Fibroblast of skin of scalp (primary cell): ENCODE measurements at regions not wholly inside any gene's neighbourhood (a gene's known extent, or its start where the extent isn't known, plus 50 kb on each side); places are given as distances from the start of the nearest gene placed in this dataset.
"Not testable (repeated sequence)": the region's sequence is repeated elsewhere in the genome, so short reads cannot be mapped to it uniquely, and the experiment has no call there.

Experiments
- DNase-seq: peaks from one replicate; pipeline ENCODE4 v3.0.0-alpha.2; 2013

DNA sequence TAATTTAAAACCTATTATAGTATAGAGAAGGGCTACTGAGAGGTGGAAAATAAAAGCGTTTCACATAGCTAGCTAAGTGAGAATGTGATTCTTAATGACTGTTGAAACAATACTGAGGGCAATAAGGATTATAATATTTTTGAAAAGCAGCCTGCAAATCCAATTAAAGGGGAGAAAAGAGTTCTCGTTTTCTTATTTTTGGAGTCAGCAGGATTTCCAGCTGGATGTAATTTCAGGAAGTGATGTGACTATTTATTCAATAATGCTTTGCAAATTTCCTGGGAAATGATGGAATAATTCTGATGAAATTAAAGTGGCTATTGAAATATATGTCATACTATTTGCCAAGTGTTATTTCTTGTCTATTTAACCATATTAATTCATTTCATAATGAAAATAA is 279.1 kb downstream of the AEBP2 start:
- peak; percentile 17 for DNase-seq

DNA sequence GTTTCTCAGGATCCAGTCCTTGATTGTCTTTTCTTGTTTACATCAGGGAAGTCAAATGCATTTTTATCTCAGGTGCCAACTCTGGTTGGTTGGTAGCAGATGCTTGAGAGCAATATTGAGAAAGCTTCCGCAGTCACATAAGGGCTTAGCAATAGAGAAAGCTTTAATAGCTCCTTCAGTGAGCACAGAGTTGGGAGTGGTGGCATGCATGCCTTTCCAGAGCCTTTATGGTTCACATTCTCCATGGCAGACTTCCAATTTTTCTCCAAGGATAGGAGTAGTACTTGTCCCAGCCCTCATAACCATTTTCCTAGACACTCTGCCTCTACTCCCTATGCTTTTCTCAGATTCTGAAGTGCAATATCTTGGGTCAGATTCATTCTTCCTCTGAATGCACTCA is 280.4 kb downstream of the AEBP2 start:
- no peak for DNase-seq

DNA sequence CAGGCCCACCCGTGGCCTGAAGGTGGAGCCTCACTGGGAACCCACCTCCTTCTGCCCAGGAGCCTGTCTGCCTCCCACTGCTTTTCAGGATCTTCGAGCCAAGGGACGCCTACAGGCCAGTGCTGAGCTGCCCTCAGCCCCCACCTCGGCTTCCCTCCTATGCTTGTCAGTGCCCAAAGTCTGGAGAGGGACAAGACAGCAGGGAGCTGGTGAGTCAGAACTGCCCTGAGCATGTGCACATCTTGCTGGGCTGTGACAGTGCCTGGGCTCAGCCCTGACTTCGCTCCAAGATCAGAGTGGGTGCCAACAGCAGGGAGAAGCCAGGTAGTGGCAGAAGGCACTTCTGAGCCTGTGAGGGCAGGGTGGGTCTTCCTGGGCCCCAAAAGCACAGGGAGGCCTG is 286.8 kb downstream of the AEBP2 start:
- DNase-seq, result no peak

DNA sequence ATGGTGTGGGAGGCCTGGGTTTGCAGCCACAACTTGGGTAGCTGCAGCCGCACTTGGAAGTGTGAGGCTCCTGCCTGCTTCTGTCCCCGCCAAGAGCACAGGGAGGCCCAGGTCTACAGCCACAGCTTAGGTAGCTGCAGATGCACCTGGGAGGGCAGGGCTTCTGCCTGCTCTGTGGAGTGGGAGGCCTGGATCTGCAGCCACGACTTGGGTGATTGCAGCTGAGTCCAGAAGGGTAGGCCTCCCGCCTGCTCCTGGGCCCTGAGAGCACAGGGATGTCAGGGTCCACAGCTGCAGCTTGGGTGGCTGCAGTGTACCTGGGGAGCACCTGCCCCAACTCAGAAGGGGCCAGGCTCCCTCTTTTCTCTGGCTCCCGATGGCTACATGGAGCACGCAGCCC is 287.3 kb downstream of the AEBP2 start:
- no peak for DNase-seq

DNA sequence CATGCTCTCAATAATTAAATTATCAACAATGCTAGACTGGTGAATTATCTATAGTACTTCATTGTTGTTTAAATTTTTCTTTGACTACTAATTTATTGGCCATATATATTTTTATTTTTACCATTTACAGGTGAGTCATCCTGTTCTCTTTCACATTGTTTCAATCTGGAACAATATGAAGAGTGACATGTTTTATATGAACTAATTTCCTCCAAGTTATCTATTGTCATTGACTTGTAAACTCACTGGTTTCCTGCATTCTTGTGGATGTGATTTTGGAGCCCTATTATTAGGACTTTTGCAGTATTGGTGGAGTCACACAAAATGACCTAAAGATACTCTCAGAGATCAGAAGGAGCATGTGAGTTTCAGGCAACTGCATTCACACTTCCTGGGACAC is 297.7 kb downstream of the AEBP2 start:
- no peak for DNase-seq

DNA sequence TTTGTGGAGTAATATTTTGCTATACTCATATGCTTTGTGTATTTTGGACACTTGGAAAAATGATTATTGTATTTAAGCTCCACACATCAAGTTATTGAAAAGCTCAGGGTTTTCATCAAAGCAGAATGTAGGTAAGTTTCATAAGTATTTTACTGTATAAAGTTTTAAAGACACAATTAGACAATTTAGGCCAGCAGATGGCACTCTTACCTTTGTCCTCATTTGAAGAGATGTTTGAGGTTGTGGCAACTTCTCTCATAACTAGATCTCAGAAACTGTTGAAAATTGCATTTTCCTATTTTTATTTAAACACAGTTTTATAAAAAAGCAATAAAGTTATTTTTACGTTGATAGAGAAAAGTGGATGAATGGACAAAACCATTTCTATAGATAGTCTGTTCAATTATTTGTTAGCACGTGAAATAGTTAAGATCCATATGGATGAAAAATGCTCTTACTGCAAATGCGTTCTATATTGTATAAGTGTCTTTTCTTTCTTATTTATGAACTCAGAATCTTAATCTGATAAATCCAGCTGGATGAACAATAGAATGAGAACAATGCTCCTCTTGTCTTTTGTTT is 300.0 kb downstream of the AEBP2 start:
- peak; percentile 76 for DNase-seq

GRCh38 chr12:19740472-19741131 is 301.3 kb downstream of the AEBP2 start:
- DNase-seq, result no peak

DNA sequence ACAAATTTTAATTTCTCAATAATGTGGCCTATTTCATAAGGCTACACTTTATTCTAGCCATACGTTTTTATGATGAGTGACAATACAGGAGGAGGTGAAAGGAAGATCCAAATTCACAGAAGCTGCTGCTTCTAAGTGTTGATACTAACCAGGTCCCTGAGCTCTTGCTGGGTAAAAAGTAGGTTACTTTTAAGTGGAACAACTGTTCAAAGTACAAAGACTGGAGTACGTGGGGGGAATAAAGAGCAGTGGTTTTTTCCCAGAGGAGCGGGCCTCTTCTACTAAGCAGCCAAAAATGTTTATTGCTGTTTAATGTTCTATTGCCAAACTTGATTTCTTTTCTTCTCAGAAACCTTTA is 301.8 kb downstream of the AEBP2 start:
- DNase-seq, result no peak

- DNase-seq, result peak; percentile 66
Observed at GRCh38 chr12:19744705-19745218, 305.5 kb downstream of the AEBP2 start.

DNA sequence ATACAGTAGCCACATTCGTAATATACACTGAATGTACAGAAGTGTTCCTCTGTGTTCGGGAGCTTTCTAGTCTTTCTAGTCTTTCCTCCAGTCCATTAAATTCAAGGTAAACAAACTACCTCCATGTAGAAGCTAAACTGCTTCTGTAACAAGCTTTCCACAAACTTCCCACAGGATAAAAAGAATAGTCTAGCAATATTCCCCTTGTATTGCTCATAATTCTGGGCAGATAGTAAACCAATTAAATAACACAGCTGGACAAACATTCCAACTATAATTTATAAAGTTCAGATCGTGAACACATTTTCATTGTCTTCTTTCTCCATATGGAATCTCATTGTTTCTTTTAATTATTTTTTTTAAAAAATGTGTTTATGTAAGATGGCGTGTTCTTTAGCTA is 307.2 kb downstream of the AEBP2 start:
- no peak for DNase-seq

- no peak for DNase-seq
Observed at GRCh38 chr12:19749906-19750574, 310.7 kb downstream of the AEBP2 start.

DNA sequence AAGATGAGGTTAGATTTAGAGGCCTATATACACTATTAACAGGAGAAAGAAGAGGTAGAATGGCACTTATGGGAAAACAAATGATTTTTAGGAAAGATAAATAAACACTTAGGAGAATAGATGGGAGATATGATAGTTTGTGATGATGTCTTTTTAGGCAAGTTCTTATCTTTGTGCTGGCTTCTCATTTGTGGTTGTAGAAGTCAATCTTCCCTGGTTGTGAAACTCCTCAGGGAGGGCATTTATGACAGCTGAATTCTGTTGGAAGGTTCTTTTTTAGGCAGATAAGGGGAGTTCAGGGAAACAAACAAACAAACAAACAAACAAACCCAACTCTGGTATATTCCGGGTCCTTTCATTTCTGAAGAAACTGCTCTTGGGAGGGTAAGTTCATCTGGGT is 311.8 kb downstream of the AEBP2 start:
- no peak for DNase-seq

- DNase-seq, result no peak
Observed at GRCh38 chr12:19752712-19753111, 313.4 kb downstream of the AEBP2 start.

DNA sequence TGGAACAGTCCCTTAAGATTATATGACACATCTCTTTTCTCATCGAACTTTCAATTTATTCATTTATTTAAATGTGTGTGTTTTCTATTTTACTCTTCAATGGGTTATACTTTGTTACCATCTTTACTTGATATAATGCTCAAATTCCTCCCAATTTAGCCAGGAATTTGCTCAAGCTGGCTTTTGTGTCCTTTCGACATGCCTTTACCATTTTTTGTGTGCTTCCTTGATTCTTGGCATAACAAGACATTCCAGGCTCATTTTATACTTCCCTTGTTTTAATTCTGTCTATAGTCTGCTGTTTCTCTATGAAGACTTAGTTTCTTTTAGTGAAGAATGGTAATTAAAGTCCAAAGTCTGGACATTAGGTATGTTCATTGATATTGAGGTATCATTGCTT is 315.8 kb downstream of the AEBP2 start:
- peak; percentile 84 for DNase-seq

GRCh38 chr12:19757317-19757877 is 318.1 kb downstream of the AEBP2 start:
- DNase-seq, result peak; percentile 61

DNA sequence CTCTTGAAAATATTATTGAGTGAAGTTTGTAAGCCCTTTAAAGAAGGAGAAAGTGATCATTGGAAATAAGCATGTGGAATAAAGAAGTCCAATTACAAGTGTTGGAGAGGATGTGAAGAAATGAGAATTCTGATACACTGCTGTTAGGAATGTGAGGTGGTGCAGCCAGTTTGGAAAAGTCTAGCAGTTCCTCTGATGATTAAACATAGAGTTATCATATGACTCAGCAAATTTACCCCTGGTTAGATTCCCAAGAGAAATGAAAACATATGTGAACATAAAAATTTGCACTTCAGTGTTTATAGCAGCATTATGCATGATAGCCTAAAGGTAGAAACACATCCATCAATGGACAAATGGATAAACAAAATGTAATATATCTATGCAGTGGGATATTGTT is 319.9 kb downstream of the AEBP2 start:
- peak; percentile 87 for DNase-seq

GRCh38 chr12:19760611-19761010 is 321.3 kb downstream of the AEBP2 start:
- no peak for DNase-seq

- DNase-seq, result no peak
Observed at GRCh38 chr12:19761463-19761862, 322.2 kb downstream of the AEBP2 start.

GRCh38 chr12:19763488-19763887 is 324.2 kb downstream of the AEBP2 start:
- DNase-seq, result no peak

DNA sequence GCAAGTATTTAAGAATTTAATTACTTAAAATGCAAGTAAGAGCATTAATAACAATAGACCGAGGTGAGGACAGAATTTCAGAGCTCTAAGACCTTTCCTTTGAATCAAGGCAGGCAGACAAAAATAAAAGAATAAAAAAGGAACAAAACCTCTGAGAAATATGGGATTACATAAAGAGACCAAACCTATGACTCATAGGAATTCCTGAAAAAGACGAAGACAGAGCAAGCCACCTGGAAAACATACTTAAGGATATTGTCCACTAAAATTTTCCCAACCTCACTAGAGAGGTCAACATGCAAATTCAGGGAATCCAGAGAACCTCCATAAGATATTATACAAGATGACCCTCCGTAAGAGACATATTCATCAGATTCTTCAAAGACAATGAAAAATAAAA is 325.1 kb downstream of the AEBP2 start:
- no peak for DNase-seq

- peak; percentile 94 for DNase-seq
Observed at GRCh38 chr12:19771858-19772257, 332.6 kb downstream of the AEBP2 start.

- no peak for DNase-seq
Observed at GRCh38 chr12:19772776-19773175, 333.5 kb downstream of the AEBP2 start.

DNA sequence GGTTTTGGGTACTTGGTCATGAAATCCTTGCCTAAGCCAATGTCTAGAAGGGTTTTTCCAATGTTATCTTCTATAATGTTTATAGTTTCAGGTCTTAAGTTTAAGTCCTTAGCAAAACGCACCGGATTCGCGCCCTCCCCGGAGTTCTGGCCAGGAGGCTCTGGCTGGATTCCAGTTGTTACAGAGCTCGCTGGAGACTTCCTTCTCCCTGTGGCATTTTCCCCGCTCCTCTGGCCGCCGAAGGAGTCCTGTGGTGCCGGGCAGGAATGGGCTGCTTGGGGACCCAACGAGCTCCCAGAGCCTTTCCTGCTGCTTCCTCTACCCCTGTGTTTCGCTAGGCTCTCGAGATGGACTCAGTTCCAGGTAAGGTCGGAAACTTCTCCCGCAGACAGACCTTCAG is 335.9 kb downstream of the AEBP2 start:
- no peak for DNase-seq

DNA sequence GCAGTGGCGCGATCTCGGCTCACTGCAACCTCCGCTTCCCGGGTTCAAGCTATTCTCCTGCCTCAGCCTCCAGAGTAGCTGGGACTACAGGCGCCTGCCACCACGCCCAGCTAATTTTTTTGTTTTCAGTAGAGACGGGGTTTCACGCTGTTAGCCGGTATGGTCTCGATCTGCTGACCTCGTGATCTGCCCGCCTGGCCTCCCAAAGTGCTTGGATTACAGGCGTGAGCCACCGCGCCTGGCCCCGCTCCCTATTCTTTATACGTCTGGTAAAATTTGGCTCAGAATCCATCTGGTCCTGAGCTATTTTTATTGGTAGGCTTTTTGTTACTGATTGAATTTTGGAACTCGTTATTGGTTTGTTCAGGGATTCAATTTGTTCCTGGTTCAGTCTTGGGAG is 336.7 kb downstream of the AEBP2 start:
- DNase-seq, result not testable (repeated sequence)
